Uterus (tissue), 2 donors: ENCODE measurements at regions not wholly inside any gene's neighbourhood (a gene's known extent, or its start where the extent isn't known, plus 50 kb on each side); places are given as distances from the start of the nearest gene placed in this dataset.

Experiments used
- CTCF ChIP-seq, 4 experiments: fragments of 200-600 bp in 2 of 4; fragments of 450-650 bp in 2 of 4; sonication (generic) in 2 of 4; IDR thresholded peaks; one replicate each; pipeline ENCODE4 v1.5.1; 2016 to 2019; ENCODE audit warnings: antibody characterized with exemption in 4 of 4, mild to moderate bottlenecking in 2 of 4, moderate library complexity in 1 of 4
- POLR2A ChIP-seq, 2 donors: fragments of 450-650 bp; IDR thresholded peaks; one replicate each; pipeline ENCODE4 v1.6.1; 2016; ENCODE audit warnings: antibody characterized with exemption in 2 of 2, mild to moderate bottlenecking in 1 of 2, moderate library complexity in 1 of 2

DNA sequence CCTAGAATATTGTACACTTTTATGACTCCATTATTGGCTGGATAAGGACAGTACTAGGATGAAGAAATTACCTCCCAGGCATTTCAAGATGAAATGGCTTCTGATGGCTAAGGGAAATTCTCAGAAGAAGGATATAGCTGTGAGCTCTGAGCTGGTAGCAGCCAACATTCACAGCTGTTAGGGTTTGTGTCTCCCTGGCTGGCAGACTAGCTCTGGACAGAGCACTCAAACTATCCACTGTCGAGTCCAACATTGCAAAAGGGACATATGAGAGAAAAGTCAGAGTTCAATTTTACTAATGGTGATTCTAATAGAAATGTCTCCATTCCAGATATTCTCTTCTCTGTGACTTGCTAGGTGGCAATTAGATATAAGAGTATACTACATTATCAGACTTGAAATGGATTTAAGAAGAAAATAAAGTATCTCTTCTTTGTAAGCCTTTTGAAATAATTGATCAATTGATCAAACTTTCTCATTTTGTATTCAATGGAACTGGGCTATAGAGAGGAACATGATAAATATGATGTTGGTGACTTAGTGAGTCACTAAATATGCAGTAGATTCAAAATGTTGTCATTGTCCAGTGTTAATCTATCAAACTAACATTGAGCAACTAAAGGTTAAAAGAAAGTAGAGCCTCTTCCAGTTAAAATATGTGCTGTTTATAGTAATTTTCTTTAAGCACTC, 1920.3 kb downstream of the SUCLG1 start:
- no peak for TF ChIP-seq CTCF (IDR thresholded peaks at IDR 0.05)
- no peak for TF ChIP-seq POLR2A (IDR thresholded peaks at IDR 0.05)
